ENCODE measurements at regions not wholly inside any gene's neighbourhood (a gene's known extent, or its start where the extent isn't known, plus 50 kb on each side); places are given as distances from the start of the nearest gene placed in this dataset.

GRCh38 chr13:76610819-76611415 is 275.3 kb downstream of the KCTD12 start:
- no peak for TF ChIP-seq POLR2A (IDR thresholded peaks at IDR 0.05)
- no peak for TF ChIP-seq CTCF (IDR thresholded peaks at IDR 0.05)

Measured in Peyer's patch (tissue), 4 donors.